Kidney (tissue), 13 donors: ENCODE measurements at regions not wholly inside any gene's neighbourhood (a gene's known extent, or its start where the extent isn't known, plus 50 kb on each side); places are given as distances from the start of the nearest gene placed in this dataset.

ENCODE experiments used
- DNase-seq, 5 donors: peaks; one replicate each; pipeline ENCODE4 v3.0.0-alpha.2; 2013 to 2020
- FAIRE-seq: peaks from 2 replicates; lab custom pipeline; 2012; peaks lifted over from hg19 to GRCh38; lab: Jason Lieb, UNC
- H3K27ac ChIP-seq, 2 donors: one replicate each; pipeline ENCODE4 v1.7.0; 2013; ENCODE audit warnings: low read depth in 2 of 2, low read length in 2 of 2, inconsistent platforms in 1 of 2
- H3K27me3 ChIP-seq: one replicate; pipeline ENCODE4 v1.7.1; 2013; ENCODE audit warnings: low read length, inconsistent platforms; ENCODE audit not compliant: control insufficient read depth, insufficient read depth
- H3K36me3 ChIP-seq, 3 donors: one replicate each; pipeline versions ENCODE4 v1.7.0 to v1.7.1; 2013; ENCODE audit warnings: low read length in 3 of 3, control low read depth in 1 of 3, inconsistent platforms in 1 of 3; ENCODE audit not compliant: insufficient read depth in 3 of 3, control insufficient read depth in 2 of 3
- H3K4me1 ChIP-seq, 3 donors: one replicate each; pipeline versions ENCODE4 v1.7.0 to v1.7.1; 2013; ENCODE audit warnings: low read length in 3 of 3, inconsistent platforms in 1 of 3, low read depth in 1 of 3; ENCODE audit not compliant: control insufficient read depth in 2 of 3, insufficient read depth in 2 of 3
- H3K4me3 ChIP-seq, 3 donors: one replicate each; pipeline versions ENCODE4 v1.7.0 to v1.8.1; 2013; ENCODE audit warnings: low read length in 3 of 3, control low read depth in 1 of 3, inconsistent platforms in 1 of 3
- H3K9ac ChIP-seq, 3 donors: one replicate each; pipeline versions ENCODE4 v1.7.0 to v1.7.1; 2013; ENCODE audit warnings: low read length in 3 of 3, control low read depth in 1 of 3, inconsistent platforms in 1 of 3
- H3K9me3 ChIP-seq, 3 donors: one replicate each; pipeline versions ENCODE4 v1.7.0 to v1.7.1; 2013; ENCODE audit warnings: low read length in 3 of 3, control low read depth in 1 of 3, inconsistent platforms in 1 of 3; ENCODE audit not compliant: control insufficient read depth in 2 of 3, insufficient read depth in 1 of 3
- intact Hi-C: fragments of 100-400 bp; cut with DNase I; formaldehyde crosslinking; loops from one replicate; pipeline ENCODE4 v1.11.1; 2022
- TF ChIP-seq, protein P1 (sequence below): IDR thresholded peaks from 3 replicates; pipeline ENCODE4 v1.5.1; 2012; ENCODE audit warnings: mild to moderate bottlenecking, moderate library complexity, borderline replicate concordance; ENCODE audit not compliant: insufficient read depth; ENCODE audit errors: extremely low read depth
- donor health status: control.
- donor health status: control.
- donor health status: control.
- donor health status: control.
- donor health status: control.
- donor health status: DM: yes; HTN: yes; CAD: no.
- donor health status: Normal renal cell carcinoma (clear cell type).

DNA sequence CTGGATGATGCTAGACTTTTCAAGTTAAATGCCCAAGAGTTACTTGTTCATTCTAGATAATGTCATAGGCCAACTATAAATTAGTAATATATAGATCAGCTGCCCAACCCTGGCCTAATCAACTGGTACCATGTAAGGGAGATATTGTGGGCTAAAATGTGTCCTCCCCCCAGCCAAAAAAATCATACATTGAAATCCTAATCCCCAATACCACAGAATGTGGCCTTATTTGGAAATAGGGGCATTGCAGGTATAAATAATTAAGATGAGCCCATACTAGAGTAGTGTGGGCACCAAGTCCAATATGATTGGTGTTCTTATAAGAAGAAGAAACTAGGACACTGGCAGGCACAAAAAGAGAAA is 92.5 kb downstream of the RPL22L1 start:
- Histone ChIP-seq H3K36me3 (no peaks in the 10 kb centered on the region), H3K4me3 (no peak overlapping the region), H3K27ac (no peak overlapping the region), H3K4me1 (peaks cover 0 to 3% (median 0%) of the 10 kb centered on the region in 3 donors), H3K27me3 (no peaks in the 10 kb centered on the region), H3K9ac (no peak overlapping the region), H3K9me3 (no peaks in the 10 kb centered on the region)
- DNase-seq (no peak), FAIRE-seq (no peak)
- intact Hi-C loops, result no loop called here
- TF ChIP-seq, protein P1, sequence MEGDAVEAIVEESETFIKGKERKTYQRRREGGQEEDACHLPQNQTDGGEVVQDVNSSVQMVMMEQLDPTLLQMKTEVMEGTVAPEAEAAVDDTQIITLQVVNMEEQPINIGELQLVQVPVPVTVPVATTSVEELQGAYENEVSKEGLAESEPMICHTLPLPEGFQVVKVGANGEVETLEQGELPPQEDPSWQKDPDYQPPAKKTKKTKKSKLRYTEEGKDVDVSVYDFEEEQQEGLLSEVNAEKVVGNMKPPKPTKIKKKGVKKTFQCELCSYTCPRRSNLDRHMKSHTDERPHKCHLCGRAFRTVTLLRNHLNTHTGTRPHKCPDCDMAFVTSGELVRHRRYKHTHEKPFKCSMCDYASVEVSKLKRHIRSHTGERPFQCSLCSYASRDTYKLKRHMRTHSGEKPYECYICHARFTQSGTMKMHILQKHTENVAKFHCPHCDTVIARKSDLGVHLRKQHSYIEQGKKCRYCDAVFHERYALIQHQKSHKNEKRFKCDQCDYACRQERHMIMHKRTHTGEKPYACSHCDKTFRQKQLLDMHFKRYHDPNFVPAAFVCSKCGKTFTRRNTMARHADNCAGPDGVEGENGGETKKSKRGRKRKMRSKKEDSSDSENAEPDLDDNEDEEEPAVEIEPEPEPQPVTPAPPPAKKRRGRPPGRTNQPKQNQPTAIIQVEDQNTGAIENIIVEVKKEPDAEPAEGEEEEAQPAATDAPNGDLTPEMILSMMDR, result no peak

DNA sequence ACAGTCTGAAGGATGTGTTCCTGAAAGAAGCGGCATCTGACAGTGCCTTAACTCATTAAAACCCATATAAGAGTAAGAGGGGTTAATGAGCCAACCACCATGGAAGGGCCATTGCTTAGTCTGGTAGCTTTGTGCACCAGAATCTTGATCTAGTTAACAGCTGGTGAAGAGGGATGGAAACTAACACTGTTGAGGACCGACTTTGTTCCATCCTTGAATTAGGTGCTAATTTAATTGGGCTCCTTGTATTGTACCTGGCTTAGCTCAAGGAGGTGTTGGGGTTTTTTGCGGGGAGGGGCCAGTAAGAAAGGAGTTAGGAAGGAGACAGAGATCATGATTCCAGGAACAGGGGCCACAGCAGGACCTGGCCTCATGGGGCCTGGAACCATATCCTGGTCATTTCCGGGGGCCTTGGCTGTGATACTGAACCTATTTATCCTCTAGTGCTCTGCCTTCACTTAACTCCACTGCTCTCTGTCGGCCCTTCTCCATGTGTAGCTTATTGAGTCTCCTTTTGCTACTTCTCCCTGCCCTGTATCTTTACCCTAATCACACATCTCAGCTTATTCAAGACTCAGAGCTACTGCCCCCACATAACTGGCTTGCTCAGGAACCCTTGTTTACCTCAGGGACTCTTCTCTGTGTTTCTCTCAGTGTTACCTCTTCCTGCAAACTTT is 93.0 kb downstream of the RPL22L1 start:
- TF ChIP-seq, protein P1, result no peak
- Histone ChIP-seq H3K9ac (no peak overlapping the region), H3K9me3 (no peaks in the 10 kb centered on the region), H3K27me3 (no peaks in the 10 kb centered on the region), H3K27ac (no peak overlapping the region), H3K36me3 (no peaks in the 10 kb centered on the region), H3K4me3 (no peak overlapping the region), H3K4me1 (peaks cover 0 to 5% (median 0%) of the 10 kb centered on the region in 3 donors)
- intact Hi-C loops, result no loop called here
- no peak for FAIRE-seq
- no peak for DNase-seq

DNA sequence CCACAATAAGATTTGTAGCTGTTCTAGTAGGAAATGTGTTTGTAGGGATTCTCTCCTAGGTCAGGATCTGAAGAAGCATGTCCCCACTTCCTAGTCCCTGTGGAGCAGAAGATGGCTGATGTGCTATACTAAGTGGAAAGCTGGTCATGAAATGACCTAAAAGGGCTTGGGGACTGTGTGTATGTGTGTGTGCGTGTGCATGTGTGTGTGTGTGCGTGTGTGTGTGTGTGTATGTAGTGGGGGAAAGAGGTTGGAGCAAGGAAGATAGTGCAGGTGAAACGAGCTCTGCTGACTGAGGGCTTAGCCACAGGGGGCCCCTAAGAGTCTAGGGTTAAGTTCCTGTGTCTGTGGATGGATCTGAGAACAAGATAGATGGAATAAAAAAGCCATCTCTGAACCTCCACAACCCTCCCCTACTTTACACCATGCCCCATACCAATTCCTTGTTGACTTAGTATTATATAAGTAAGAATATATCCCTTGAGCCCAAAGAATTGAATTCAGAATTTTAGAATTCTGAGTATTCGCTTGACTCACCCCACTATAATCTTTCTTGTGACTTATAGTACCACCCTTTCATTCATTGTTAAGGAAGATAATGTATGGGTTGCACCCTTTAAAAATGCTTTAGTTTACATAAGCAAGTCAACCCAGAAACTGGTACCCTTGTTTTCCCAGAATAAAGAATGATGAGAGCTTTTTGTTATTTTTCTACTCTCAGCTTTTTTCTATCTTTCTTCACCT is 96.1 kb downstream of the RPL22L1 start:
- DNase-seq (no peak), FAIRE-seq (no peak)
- no peaks in the 10 kb centered on the region for H3K27me3 ChIP-seq
- no peaks in the 10 kb centered on the region for H3K36me3 ChIP-seq
- intact Hi-C loops, result no loop called here
- no peak overlapping the region for H3K27ac ChIP-seq
- TF ChIP-seq, protein P1, result no peak
- no peak overlapping the region for H3K9ac ChIP-seq
- no peaks in the 10 kb centered on the region for H3K9me3 ChIP-seq
- H3K4me3 ChIP-seq, result no peak overlapping the region
- H3K4me1 ChIP-seq, result peaks cover 0 to 5% (median 0%) of the 10 kb centered on the region in 3 donors
